HCT116 (cell line): ENCODE measurements at regions not wholly inside any gene's neighbourhood (a gene's known extent, or its start where the extent isn't known, plus 50 kb on each side); places are given as distances from the start of the nearest gene placed in this dataset.

Source experiments
- CTCF ChIP-seq, 3 experiments: fragments of 200-600 bp in 1 of 3; sonication (generic) in 1 of 3; IDR thresholded peaks in 2 of 3; conservative IDR thresholded peaks in 1 of 3; 2 replicates each; pipeline ENCODE4 v1.5.1; 2012 to 2017; ENCODE audit warnings: low read depth in 2 of 3, low read length in 2 of 3, antibody characterized with exemption in 1 of 3, borderline replicate concordance in 1 of 3, control low read depth in 1 of 3, mild to moderate bottlenecking in 1 of 3, mixed read lengths in 1 of 3, mixed run types in 1 of 3, moderate library complexity in 1 of 3; ENCODE audit not compliant: insufficient read depth in 1 of 3
- JUND ChIP-seq: IDR thresholded peaks from 2 replicates; pipeline ENCODE4 v1.6.1; 2012
- POLR2A ChIP-seq: IDR thresholded peaks from 2 replicates; pipeline ENCODE4 v1.7.0; 2011; ENCODE audit warnings: borderline replicate concordance; ENCODE audit not compliant: insufficient read depth, insufficient read length; ENCODE audit errors: extremely low read depth
- SRF ChIP-seq: IDR thresholded peaks from 2 replicates; pipeline ENCODE4 v1.6.1; 2012; ENCODE audit warnings: low read depth
- ZBTB33 ChIP-seq: IDR thresholded peaks from 2 replicates; pipeline ENCODE4 v1.6.1; 2011; ENCODE audit warnings: mild to moderate bottlenecking, low read length, moderate library complexity; ENCODE audit not compliant: insufficient replicate concordance; ENCODE audit errors: extremely low read depth
- ZNF274 ChIP-seq: fragments of 200-500 bp; sonication (Bioruptor generic); IDR thresholded peaks from 2 replicates; pipeline ENCODE4 v1.6.1; 2014; ENCODE audit warnings: mild to moderate bottlenecking, low read depth, low read length, inconsistent platforms

GRCh38 chr12:67758119-67758518 is 109.6 kb downstream of the DYRK2 start:
- TF ChIP-seq POLR2A (no peak), CTCF (IDR thresholded peaks at IDR 0.05 in 2 of 3, conservative IDR thresholded peaks at IDR 0.05 in 1 of 3; ENCODE audit: borderline replicate concordance in 1 of 3, insufficient read depth in 1 of 3, low read depth in 2 of 3, low read length in 2 of 3) (no peak), JUND (no peak), ZNF274 (no peak), SRF (no peak), ZBTB33 (no peak)
